ENCODE measurements at regions not wholly inside any gene's neighbourhood (a gene's known extent, or its start where the extent isn't known, plus 50 kb on each side); places are given as distances from the start of the nearest gene placed in this dataset.

DNA sequence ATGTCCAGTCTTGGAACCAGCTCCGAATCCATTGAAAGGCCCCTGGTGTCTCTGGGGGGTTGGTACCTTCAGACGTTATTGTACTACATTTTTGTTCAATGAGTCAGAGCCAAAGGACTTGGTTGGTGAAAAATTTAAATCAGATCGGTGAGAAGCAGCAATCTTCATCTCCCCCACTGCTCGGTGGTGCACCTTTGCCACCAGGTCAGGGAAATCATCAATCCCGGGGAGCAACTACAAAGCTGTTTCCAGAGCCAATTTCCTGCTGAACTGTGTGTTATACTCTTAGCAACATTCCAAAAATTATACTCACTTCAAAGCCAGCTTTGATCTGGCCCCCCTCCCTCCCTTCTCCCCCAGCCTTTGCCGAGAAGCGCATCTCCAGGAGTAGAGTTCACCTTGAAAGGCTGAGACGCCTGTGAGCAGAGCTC is 375.2 kb upstream of the WWC1 start:
- no peak overlapping the region for H3K27ac ChIP-seq (ENCODE audit: low read depth in 1 of 2, low read length in 2 of 2)
- no peaks in the 10 kb centered on the region for H3K36me3 ChIP-seq (ENCODE audit: control insufficient read depth in 4 of 4, insufficient read depth in 3 of 4, low read depth in 1 of 4, low read length in 3 of 4)
- TF ChIP-seq SP1 (IDR thresholded peaks at IDR 0.05), result no peak
- TF ChIP-seq YY1 (IDR thresholded peaks at IDR 0.05), result no peak
- no peak for TF ChIP-seq NR2F2 (IDR thresholded peaks at IDR 0.05)
- TF ChIP-seq EGR1 (IDR thresholded peaks at IDR 0.05; ENCODE audit: low read depth in 2 of 2), result no peak
- TF ChIP-seq GABPA (IDR thresholded peaks at IDR 0.05 in 1 of 2, conservative IDR thresholded peaks at IDR 0.05 in 1 of 2), result no peak
- TF ChIP-seq, protein P1, sequence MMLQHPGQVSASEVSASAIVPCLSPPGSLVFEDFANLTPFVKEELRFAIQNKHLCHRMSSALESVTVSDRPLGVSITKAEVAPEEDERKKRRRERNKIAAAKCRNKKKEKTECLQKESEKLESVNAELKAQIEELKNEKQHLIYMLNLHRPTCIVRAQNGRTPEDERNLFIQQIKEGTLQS (IDR thresholded peaks at IDR 0.05), result no peak
- TF ChIP-seq JUND (IDR thresholded peaks at IDR 0.05), result no peak
- no peak for TF ChIP-seq RAD21 (IDR thresholded peaks at IDR 0.05)
- TF ChIP-seq HNF4G (IDR thresholded peaks at IDR 0.05), result no peak
- TF ChIP-seq, protein P2, sequence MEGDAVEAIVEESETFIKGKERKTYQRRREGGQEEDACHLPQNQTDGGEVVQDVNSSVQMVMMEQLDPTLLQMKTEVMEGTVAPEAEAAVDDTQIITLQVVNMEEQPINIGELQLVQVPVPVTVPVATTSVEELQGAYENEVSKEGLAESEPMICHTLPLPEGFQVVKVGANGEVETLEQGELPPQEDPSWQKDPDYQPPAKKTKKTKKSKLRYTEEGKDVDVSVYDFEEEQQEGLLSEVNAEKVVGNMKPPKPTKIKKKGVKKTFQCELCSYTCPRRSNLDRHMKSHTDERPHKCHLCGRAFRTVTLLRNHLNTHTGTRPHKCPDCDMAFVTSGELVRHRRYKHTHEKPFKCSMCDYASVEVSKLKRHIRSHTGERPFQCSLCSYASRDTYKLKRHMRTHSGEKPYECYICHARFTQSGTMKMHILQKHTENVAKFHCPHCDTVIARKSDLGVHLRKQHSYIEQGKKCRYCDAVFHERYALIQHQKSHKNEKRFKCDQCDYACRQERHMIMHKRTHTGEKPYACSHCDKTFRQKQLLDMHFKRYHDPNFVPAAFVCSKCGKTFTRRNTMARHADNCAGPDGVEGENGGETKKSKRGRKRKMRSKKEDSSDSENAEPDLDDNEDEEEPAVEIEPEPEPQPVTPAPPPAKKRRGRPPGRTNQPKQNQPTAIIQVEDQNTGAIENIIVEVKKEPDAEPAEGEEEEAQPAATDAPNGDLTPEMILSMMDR (IDR thresholded peaks at IDR 0.05; ENCODE audit: low read depth, low read length, missing input control), result no peak
- TF ChIP-seq, protein P3, sequence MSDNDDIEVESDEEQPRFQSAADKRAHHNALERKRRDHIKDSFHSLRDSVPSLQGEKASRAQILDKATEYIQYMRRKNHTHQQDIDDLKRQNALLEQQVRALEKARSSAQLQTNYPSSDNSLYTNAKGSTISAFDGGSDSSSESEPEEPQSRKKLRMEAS (IDR thresholded peaks at IDR 0.05), result no peak
- no peak for TF ChIP-seq HNF4A (conservative IDR thresholded peaks at IDR 0.05)
- no peak for TF ChIP-seq TAF1 (conservative IDR thresholded peaks at IDR 0.05)
- TF ChIP-seq RXRA (IDR thresholded peaks at IDR 0.05), result no peak
- TF ChIP-seq FOXA2 (IDR thresholded peaks at IDR 0.05), result no peak
- TF ChIP-seq, protein P4, sequence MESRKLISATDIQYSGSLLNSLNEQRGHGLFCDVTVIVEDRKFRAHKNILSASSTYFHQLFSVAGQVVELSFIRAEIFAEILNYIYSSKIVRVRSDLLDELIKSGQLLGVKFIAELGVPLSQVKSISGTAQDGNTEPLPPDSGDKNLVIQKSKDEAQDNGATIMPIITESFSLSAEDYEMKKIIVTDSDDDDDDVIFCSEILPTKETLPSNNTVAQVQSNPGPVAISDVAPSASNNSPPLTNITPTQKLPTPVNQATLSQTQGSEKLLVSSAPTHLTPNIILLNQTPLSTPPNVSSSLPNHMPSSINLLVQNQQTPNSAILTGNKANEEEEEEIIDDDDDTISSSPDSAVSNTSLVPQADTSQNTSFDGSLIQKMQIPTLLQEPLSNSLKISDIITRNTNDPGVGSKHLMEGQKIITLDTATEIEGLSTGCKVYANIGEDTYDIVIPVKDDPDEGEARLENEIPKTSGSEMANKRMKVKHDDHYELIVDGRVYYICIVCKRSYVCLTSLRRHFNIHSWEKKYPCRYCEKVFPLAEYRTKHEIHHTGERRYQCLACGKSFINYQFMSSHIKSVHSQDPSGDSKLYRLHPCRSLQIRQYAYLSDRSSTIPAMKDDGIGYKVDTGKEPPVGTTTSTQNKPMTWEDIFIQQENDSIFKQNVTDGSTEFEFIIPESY (IDR thresholded peaks at IDR 0.05), result no peak
- TF ChIP-seq, protein P5, sequence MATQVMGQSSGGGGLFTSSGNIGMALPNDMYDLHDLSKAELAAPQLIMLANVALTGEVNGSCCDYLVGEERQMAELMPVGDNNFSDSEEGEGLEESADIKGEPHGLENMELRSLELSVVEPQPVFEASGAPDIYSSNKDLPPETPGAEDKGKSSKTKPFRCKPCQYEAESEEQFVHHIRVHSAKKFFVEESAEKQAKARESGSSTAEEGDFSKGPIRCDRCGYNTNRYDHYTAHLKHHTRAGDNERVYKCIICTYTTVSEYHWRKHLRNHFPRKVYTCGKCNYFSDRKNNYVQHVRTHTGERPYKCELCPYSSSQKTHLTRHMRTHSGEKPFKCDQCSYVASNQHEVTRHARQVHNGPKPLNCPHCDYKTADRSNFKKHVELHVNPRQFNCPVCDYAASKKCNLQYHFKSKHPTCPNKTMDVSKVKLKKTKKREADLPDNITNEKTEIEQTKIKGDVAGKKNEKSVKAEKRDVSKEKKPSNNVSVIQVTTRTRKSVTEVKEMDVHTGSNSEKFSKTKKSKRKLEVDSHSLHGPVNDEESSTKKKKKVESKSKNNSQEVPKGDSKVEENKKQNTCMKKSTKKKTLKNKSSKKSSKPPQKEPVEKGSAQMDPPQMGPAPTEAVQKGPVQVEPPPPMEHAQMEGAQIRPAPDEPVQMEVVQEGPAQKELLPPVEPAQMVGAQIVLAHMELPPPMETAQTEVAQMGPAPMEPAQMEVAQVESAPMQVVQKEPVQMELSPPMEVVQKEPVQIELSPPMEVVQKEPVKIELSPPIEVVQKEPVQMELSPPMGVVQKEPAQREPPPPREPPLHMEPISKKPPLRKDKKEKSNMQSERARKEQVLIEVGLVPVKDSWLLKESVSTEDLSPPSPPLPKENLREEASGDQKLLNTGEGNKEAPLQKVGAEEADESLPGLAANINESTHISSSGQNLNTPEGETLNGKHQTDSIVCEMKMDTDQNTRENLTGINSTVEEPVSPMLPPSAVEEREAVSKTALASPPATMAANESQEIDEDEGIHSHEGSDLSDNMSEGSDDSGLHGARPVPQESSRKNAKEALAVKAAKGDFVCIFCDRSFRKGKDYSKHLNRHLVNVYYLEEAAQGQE (IDR thresholded peaks at IDR 0.05), result no peak
- no peak for TF ChIP-seq FOXA1 (IDR thresholded peaks at IDR 0.05)
- H3K27me3 ChIP-seq (ENCODE audit: control insufficient read depth in 4 of 4, insufficient read depth in 4 of 4, low read length in 3 of 4), result no peaks in the 10 kb centered on the region
- DNase-seq (ENCODE audit: low spot score), result no peak
- H3K4me3 ChIP-seq (ENCODE audit: low read depth in 1 of 3, low read length in 3 of 3), result no peak overlapping the region
- 70% methylated on average over 8 of the region's 8 CpGs for WGBS
- no peaks in the 10 kb centered on the region for H3K9me3 ChIP-seq (ENCODE audit: control insufficient read depth in 4 of 4, low read length in 3 of 4)
- H3K4me1 ChIP-seq (ENCODE audit: control insufficient read depth in 4 of 4, insufficient read depth in 4 of 4, low read length in 3 of 4), result no peaks in the 10 kb centered on the region
- no peak overlapping the region for H3K9ac ChIP-seq (ENCODE audit: low read depth in 1 of 2, low read length in 2 of 2)

Measured in liver (tissue), 8 donors.